Nephron progenitor cell (in vitro differentiated cells): ENCODE measurements at regions not wholly inside any gene's neighbourhood (a gene's known extent, or its start where the extent isn't known, plus 50 kb on each side); places are given as distances from the start of the nearest gene placed in this dataset.

Experiments
- DNase-seq: peaks from one replicate; pipeline ENCODE4 v3.0.0; 2021
- H3K27ac Mint-ChIP-seq: 2 replicates; pipeline ENCODE4 v1.8.0; 2021; ENCODE audit warnings: mild to moderate bottlenecking, moderate library complexity, mixed read lengths
- H3K27me3 Mint-ChIP-seq: 2 replicates; pipeline ENCODE4 v1.8.0; 2021; ENCODE audit warnings: mild to moderate bottlenecking, low read depth, mixed read lengths; ENCODE audit not compliant: poor library complexity
- H3K36me3 Mint-ChIP-seq: 2 replicates; pipeline ENCODE4 v1.8.0; 2021; ENCODE audit warnings: low read depth, mixed read lengths
- H3K4me1 Mint-ChIP-seq: 2 replicates; pipeline ENCODE4 v1.8.0; 2021; ENCODE audit warnings: mixed read lengths
- H3K4me3 Mint-ChIP-seq: 2 replicates; pipeline ENCODE4 v1.8.0; 2021; ENCODE audit warnings: mild to moderate bottlenecking, moderate library complexity, mixed read lengths
- H3K9me3 Mint-ChIP-seq: 2 replicates; pipeline ENCODE4 v1.8.0; 2021; ENCODE audit warnings: mild to moderate bottlenecking, moderate library complexity, mixed read lengths
- TF ChIP-seq, protein P1 (sequence below): fragments of 200-600 bp; sonication (generic); IDR thresholded peaks from 2 replicates; pipeline ENCODE4 v1.5.0; 2021; ENCODE audit warnings: antibody characterized with exemption

GRCh38 chr3:14332392-14332791, 70.0 kb upstream of the SLC6A6 start:
- Mint-ChIP-seq H3K9me3 (no peaks in the 10 kb centered on the region), H3K27ac (no peak overlapping the region), H3K4me1 (peaks cover 15% of the 10 kb centered on the region), H3K36me3 (no peaks in the 10 kb centered on the region), H3K4me3 (no peak overlapping the region), H3K27me3 (peaks cover 32% of the 10 kb centered on the region)
- TF ChIP-seq, protein P1, sequence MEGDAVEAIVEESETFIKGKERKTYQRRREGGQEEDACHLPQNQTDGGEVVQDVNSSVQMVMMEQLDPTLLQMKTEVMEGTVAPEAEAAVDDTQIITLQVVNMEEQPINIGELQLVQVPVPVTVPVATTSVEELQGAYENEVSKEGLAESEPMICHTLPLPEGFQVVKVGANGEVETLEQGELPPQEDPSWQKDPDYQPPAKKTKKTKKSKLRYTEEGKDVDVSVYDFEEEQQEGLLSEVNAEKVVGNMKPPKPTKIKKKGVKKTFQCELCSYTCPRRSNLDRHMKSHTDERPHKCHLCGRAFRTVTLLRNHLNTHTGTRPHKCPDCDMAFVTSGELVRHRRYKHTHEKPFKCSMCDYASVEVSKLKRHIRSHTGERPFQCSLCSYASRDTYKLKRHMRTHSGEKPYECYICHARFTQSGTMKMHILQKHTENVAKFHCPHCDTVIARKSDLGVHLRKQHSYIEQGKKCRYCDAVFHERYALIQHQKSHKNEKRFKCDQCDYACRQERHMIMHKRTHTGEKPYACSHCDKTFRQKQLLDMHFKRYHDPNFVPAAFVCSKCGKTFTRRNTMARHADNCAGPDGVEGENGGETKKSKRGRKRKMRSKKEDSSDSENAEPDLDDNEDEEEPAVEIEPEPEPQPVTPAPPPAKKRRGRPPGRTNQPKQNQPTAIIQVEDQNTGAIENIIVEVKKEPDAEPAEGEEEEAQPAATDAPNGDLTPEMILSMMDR: no peak
- DNase-seq: no peak

GRCh38 chr3:14333215-14333614, 69.2 kb upstream of the SLC6A6 start:
- Mint-ChIP-seq H3K27me3 (peaks cover 37% of the 10 kb centered on the region), H3K4me3 (no peak overlapping the region), H3K36me3 (no peaks in the 10 kb centered on the region)

DNA sequence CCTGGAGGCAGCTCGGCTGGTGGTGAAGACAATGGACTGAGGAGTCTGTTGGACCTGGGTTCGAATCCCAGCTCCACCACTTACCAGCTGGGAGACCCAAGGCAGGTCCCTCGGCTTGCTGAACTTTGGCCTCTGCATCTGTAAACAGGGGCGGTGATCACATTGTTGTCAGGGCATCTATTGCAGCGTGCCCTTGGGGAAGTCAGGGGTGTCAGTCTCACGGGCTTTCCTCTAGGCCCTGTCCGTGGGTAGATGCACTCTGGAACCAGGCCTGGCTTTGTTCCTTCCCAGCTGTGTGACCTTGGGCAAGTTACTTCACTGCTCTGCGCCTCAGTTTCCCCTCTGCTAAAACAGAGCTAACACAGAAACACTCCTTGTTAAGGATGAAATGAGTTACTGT, 68.8 kb upstream of the SLC6A6 start:
- no peak overlapping the region for H3K27ac Mint-ChIP-seq
- DNase-seq: no peak
- H3K4me3 Mint-ChIP-seq: no peak overlapping the region
- H3K4me1 Mint-ChIP-seq: peaks cover 15% of the 10 kb centered on the region
- peaks cover 37% of the 10 kb centered on the region for H3K27me3 Mint-ChIP-seq
- no peaks in the 10 kb centered on the region for H3K36me3 Mint-ChIP-seq
- no peaks in the 10 kb centered on the region for H3K9me3 Mint-ChIP-seq
- TF ChIP-seq, protein P1: no peak

More at GRCh38 chr3:14333215-14333614, 69.2 kb upstream of the SLC6A6 start:
- no peak overlapping the region for H3K27ac Mint-ChIP-seq
- no peaks in the 10 kb centered on the region for H3K9me3 Mint-ChIP-seq
- TF ChIP-seq, protein P1: no peak
- DNase-seq: no peak
- peaks cover 15% of the 10 kb centered on the region for H3K4me1 Mint-ChIP-seq

- no peak overlapping the region for H3K27ac Mint-ChIP-seq
- peaks cover 37% of the 10 kb centered on the region for H3K27me3 Mint-ChIP-seq
- TF ChIP-seq, protein P1: no peak
- no peak for DNase-seq
- no peaks in the 10 kb centered on the region for H3K36me3 Mint-ChIP-seq
- no peak overlapping the region for H3K4me3 Mint-ChIP-seq
- no peaks in the 10 kb centered on the region for H3K9me3 Mint-ChIP-seq
- H3K4me1 Mint-ChIP-seq: peaks cover 16% of the 10 kb centered on the region
Measured at GRCh38 chr3:14334136-14334535, 68.3 kb upstream of the SLC6A6 start.

DNA sequence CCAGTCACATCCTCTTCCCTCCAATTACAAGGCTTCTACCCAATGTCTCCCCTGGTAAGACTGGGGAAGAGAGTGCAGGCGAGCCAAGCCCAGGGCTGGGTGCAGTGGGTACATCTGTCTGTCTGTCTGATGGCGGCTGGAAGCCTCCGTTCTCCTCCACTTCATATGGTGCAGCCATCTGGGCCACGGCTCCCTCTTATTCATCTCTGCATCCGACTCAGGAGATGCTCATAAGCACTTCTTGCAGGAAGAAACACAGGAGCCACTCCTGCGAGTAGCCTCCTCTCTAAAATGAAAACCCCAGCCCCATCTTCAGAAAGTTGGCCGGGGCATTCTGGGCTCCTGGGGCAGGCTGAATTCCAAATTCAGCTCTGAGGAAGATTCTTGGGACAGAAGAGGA, 67.5 kb upstream of the SLC6A6 start:
- Mint-ChIP-seq H3K9me3 (no peaks in the 10 kb centered on the region), H3K27ac (no peak overlapping the region), H3K4me3 (no peak overlapping the region), H3K27me3 (peaks cover 32% of the 10 kb centered on the region), H3K36me3 (no peaks in the 10 kb centered on the region), H3K4me1 (peaks cover 16% of the 10 kb centered on the region)
- no peak for DNase-seq
- TF ChIP-seq, protein P1: no peak
